HG02981 (cell line): ENCODE measurements at regions not wholly inside any gene's neighbourhood (a gene's known extent, or its start where the extent isn't known, plus 50 kb on each side); places are given as distances from the start of the nearest gene placed in this dataset.

ENCODE experiments used
- ATAC-seq: cut with Tn5 transposase; IDR thresholded peaks from one replicate; pipeline ENCODE4 v1.9.1; 2021; ENCODE audit warnings: mild to moderate bottlenecking, moderate library complexity; ENCODE audit not compliant: unreplicated experiment

DNA sequence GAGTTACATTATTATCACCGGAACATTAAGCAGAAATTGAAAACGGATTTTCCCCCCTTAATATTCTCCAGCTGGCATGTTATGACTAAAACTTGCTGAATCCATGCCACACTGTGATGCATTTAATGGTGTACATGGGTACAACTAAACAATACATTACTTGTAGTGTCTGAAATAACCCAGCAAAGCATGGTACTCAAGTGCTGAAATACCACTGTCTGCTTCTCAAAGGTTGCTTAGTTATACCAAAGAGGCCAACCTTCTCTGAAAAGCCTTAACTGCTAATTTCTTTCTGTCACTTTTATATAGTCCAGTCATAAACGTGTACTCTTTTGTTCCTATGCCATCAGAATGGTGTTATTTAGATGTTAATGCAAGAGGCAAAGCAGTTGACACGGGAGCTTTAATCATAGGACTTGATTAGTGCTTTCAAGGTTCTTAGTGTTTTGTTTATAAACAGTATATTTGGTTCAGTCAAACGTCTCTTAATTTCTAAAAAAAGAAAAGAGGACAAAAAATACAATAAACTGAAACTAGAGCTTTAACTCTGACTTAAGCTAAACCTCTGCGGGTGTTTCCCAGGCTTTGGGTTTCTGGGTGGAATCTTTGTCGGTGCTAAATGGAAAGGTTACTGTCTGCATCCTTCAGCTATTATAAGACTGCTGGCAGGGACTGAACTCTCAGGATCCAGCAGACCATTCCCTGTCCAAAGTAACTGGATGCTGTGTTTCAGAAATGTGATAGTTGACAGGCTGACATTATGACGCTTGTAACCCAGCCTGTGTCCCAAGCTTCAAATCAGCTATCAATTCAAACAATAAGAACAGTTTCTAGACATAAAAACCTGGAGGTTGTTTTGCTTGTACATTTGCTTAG, 202.6 kb downstream of the PPP1R3A start:
- no peak for ATAC-seq

- ATAC-seq: no peak
Observed at GRCh38 chr7:113715262-113715661, 203.5 kb downstream of the PPP1R3A start.

- ATAC-seq: peak; percentile 98
Observed at GRCh38 chr7:113710310-113711096, 208.3 kb downstream of the PPP1R3A start.

DNA sequence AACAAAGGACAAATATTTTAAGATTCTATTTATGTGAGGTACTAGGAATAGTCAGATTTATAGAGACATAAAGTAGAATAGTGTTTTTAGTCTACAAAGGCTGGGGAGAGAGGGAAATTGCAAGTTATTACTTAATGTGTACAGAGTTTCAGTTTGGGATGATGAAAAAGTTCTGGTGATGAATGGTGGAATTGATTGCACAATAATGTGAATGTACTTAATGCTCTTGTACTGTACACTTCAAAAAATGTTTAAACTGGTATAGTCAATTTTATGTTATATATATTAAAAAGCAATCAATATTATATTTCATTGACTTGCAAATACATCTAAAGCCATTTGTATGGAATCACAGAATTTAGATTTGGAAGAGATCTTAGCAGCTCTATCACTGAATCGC, 213.4 kb downstream of the PPP1R3A start:
- ATAC-seq: no peak

GRCh38 chr7:113698556-113699220, 220.1 kb downstream of the PPP1R3A start:
- ATAC-seq: peak; percentile 76

DNA sequence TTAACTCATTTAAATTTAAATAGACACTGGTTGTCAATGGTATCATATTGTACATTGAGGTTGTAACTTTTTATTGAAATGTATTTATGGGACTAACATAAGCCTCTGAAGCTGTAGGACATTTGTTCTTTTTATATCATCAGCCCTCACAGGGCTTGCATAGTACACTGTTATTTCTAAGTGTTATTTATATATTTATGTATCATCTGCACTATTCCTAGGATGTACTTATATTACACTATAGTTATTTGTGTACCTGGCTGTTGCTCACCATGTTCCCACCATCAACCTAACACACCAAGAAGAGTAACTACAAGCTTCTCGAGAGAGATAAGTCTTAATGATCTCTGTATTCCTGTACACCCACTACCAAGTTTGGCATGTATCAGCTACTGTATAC, 224.7 kb downstream of the PPP1R3A start:
- ATAC-seq: no peak

- ATAC-seq: no peak
Observed at GRCh38 chr7:113684165-113684564, 234.6 kb downstream of the PPP1R3A start.

DNA sequence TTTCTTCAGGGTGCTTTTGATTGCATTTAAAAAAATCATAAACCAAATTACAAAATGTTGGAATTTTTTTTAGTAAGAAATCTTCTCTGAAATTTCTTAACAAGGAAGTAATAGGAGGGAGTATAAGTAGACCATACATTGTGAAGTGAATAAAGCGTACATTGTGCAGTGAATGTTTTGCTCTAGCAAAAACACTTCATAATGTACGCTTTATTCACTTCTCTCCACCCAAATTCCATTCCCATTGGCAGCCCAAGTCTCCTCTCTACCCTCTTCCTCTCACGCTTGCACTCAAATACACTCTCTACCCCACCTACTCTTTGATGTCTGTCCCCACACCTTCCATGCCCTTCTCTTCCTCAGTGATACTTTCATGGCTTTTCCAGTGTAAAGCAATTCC, 241.0 kb downstream of the PPP1R3A start:
- no peak for ATAC-seq

- no peak for ATAC-seq
Observed at GRCh38 chr7:113664867-113665266, 253.9 kb downstream of the PPP1R3A start.

- ATAC-seq: no peak
Observed at GRCh38 chr7:113659416-113659815, 259.4 kb downstream of the PPP1R3A start.

DNA sequence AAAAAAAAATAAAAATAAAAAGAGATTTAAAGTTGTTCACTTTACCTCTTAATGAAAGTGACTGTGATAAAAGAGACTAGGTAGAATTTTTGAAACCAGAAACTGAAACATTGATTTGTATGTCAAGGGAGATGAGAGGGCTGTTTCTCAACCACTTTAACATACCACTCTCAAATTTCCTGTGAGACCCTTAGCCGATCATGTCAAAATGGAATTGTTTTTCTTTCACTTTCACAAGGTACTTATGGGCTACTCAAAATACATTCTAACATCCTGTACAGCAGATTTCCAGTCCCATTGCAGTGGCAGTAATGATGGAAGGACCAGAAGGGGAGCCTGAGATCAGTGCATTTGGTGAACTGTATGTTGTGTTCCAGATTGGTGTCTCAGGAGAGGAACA, 261.2 kb downstream of the PPP1R3A start:
- ATAC-seq: peak; percentile 88

DNA sequence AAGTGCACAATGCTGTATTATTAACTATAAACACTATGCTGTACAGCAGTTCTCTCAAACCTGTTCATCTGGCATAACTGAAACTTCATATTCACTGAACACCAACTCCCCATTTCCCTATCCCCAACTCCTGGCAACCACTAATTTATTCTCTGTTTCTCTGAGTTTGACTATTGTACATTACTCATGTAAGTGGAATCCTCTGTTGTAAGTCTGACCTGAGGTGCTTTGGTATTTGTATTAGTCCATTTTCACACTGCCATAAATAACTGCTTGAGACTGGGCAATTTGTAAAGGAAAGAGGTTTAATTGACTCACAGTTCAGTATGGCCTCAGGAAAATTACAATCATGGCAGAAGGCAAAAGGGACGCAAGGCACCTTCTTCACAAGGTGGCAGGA, 266.3 kb downstream of the PPP1R3A start:
- no peak for ATAC-seq

DNA sequence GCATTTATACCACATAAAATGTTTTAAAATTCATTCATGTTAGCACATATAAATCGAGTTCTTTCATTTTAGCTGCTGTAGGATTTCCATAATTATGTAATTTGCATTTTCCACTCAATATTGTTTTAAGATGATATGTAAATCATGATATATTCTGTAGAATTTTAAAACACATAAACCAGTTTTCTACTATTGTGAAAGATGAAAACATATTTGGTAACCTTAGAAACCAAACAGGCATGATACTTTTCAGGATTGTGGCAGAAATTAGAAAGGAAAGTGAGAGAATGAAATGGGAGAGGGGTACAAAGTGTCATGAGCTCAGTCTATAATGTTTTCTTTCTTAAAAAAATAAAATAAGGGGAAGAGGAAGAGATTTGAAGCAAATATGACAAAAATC, 269.3 kb downstream of the PPP1R3A start:
- ATAC-seq: no peak

DNA sequence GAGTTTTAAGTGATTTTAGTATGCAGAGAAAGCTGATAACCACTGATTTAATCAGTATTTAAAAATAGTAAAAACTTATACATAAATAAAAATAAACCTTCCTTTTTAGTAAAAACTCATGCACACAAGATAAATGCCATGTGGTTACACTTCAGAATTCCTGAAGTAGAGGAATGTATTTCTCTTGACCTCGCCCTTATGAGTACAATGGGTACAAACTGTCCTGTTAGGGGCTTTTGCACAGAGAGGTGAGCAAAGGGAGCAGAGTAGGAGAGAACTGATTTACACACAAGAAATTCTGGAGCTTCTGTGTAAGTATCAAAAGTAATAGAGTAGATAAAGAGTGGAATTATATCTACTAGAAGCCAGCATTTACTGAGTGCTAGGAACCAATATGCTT, 279.6 kb downstream of the PPP1R3A start:
- ATAC-seq: no peak

GRCh38 chr7:113636727-113637421, 281.9 kb downstream of the PPP1R3A start:
- ATAC-seq: no peak

GRCh38 chr7:113635492-113635891, 283.3 kb downstream of the PPP1R3A start:
- no peak for ATAC-seq

- no peak for ATAC-seq
Observed at GRCh38 chr7:113633073-113633472, 285.7 kb downstream of the PPP1R3A start.

DNA sequence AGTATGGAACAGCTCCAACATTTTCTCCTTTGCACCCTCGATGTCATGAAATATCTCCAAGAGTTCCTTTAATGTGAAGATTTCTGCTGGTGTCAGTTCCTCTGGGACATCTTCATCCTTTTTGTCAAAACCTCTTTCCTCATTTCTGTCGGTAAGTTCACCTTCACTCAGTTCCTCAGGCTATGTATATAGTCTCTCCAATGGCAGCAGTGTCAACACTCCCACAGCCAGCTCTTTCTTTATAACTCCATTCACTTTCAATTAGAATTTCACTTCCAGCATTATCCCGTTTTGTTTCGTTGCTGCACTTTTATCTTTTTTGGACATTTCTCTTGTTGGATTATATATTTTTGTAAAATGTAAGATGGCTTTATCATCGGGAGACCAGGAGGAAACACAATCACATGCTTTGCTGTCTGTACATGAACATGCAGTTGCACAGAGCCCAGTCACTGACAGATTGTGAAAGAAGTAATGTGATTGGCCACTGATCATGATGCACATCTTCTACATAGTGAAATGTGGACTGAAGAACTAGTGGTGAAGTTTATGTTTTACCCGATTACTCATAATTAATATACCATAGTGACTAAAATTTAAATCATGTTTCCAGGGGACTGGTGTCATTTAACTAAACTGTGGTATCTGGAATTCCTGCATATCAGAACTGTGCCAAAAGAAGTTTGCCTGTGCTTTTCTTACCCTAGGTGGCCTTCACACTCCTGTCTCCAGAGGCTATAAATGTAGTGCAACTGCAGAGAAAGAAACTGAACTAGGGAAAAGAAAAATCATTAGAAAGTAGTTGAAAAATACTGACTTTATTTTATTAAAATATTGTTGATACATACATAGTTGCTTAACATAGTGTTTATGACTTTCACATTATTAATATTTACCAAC, 289.6 kb downstream of the PPP1R3A start:
- no peak for ATAC-seq

- ATAC-seq: no peak
Observed at GRCh38 chr7:113625494-113626102, 293.2 kb downstream of the PPP1R3A start.

- no peak for ATAC-seq
Observed at GRCh38 chr7:113622796-113623195, 296.0 kb downstream of the PPP1R3A start.
